Osteoblast (primary cell): ENCODE measurements at regions not wholly inside any gene's neighbourhood (a gene's known extent, or its start where the extent isn't known, plus 50 kb on each side); places are given as distances from the start of the nearest gene placed in this dataset.

Experiments
- DNase-seq: peaks from one replicate; pipeline ENCODE4 v3.0.0; 2011; ENCODE audit warnings: low spot score, mixed read lengths; ENCODE audit not compliant: insufficient read length; ENCODE audit errors: missing footprints
- H2AFZ ChIP-seq: 2 replicates; pipeline ENCODE4 v1.6.0; 2011; ENCODE audit warnings: mild to moderate bottlenecking, low read length
- H3K27ac ChIP-seq: 2 replicates; pipeline ENCODE4 v1.5.1; 2011; ENCODE audit warnings: mild to moderate bottlenecking, low read depth, low read length, moderate library complexity
- H3K27me3 ChIP-seq: 2 replicates; pipeline ENCODE4 v1.6.0; 2012; ENCODE audit warnings: mild to moderate bottlenecking, control low read depth, inconsistent platforms, low read length, moderate library complexity; ENCODE audit not compliant: insufficient read depth
- H3K36me3 ChIP-seq: 2 replicates; pipeline ENCODE4 v1.5.1; 2011; ENCODE audit warnings: mild to moderate bottlenecking, low read length, control low read depth, moderate library complexity; ENCODE audit not compliant: insufficient read depth
- H3K4me1 ChIP-seq: 2 replicates; pipeline ENCODE4 v1.5.1; 2011; ENCODE audit warnings: mild to moderate bottlenecking, low read length, control low read depth, moderate library complexity; ENCODE audit not compliant: insufficient read depth
- H3K4me2 ChIP-seq: 2 replicates; pipeline ENCODE4 v1.6.0; 2011; ENCODE audit warnings: mild to moderate bottlenecking, low read length; ENCODE audit not compliant: insufficient read depth
- H3K4me3 ChIP-seq: fragments of 200-600 bp; sonication (generic); 3 replicates; pipeline ENCODE4 v1.5.1; 2012; ENCODE audit warnings: mild to moderate bottlenecking, low read length, inconsistent platforms; ENCODE audit not compliant: insufficient read depth
- H3K79me2 ChIP-seq: 2 replicates; pipeline ENCODE4 v1.6.0; 2012; ENCODE audit warnings: mild to moderate bottlenecking, low read length, control low read depth, inconsistent platforms; ENCODE audit not compliant: insufficient read depth
- H3K9me3 ChIP-seq: 2 replicates; pipeline ENCODE4 v1.5.1; 2011; ENCODE audit warnings: low read depth, low read length, control low read depth
- H4K20me1 ChIP-seq: 2 replicates; pipeline ENCODE4 v1.6.0; 2012; ENCODE audit warnings: mild to moderate bottlenecking, low read length, control low read depth; ENCODE audit not compliant: insufficient read depth
- TF ChIP-seq, protein P1 (sequence below): IDR thresholded peaks from 2 replicates; pipeline ENCODE4 v1.5.1; 2011; ENCODE audit warnings: mild to moderate bottlenecking, low read depth, low read length, moderate library complexity; ENCODE audit errors: extremely low read depth

DNA sequence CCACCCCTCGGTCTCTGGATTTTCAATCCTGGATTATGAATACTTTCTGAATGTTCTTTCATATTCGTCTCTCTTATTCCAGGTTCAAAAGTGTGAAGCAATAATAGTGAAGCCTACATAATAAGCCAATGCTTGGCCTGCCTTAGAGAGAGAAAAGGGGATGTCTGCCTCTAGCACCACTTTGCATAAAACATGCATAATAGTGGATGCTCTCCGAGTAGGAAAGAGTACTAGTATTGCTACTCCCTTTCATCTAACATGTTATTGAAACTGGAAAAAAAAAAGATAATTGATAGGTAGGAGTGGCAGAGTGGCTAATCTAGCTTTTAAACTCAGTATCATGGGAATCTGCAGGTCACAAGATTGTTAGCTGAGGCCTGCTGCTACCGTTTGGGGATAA lies 158.1 kb downstream of the SPATA31D1 start:
- Histone ChIP-seq H3K36me3 (no peaks in the 10 kb centered on the region), H3K4me3 (no peak overlapping the region), H3K4me2 (no peak overlapping the region), H3K4me1 (peaks cover 28% of the 10 kb centered on the region), H3K79me2 (no peaks in the 10 kb centered on the region), H3K27me3 (no peaks in the 10 kb centered on the region), H4K20me1 (no peaks in the 10 kb centered on the region), H2AFZ (no peak overlapping the region), H3K9me3 (no peaks in the 10 kb centered on the region), H3K27ac (no peak overlapping the region)
- DNase-seq = no peak
- TF ChIP-seq, protein P1, sequence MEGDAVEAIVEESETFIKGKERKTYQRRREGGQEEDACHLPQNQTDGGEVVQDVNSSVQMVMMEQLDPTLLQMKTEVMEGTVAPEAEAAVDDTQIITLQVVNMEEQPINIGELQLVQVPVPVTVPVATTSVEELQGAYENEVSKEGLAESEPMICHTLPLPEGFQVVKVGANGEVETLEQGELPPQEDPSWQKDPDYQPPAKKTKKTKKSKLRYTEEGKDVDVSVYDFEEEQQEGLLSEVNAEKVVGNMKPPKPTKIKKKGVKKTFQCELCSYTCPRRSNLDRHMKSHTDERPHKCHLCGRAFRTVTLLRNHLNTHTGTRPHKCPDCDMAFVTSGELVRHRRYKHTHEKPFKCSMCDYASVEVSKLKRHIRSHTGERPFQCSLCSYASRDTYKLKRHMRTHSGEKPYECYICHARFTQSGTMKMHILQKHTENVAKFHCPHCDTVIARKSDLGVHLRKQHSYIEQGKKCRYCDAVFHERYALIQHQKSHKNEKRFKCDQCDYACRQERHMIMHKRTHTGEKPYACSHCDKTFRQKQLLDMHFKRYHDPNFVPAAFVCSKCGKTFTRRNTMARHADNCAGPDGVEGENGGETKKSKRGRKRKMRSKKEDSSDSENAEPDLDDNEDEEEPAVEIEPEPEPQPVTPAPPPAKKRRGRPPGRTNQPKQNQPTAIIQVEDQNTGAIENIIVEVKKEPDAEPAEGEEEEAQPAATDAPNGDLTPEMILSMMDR = no peak

DNA sequence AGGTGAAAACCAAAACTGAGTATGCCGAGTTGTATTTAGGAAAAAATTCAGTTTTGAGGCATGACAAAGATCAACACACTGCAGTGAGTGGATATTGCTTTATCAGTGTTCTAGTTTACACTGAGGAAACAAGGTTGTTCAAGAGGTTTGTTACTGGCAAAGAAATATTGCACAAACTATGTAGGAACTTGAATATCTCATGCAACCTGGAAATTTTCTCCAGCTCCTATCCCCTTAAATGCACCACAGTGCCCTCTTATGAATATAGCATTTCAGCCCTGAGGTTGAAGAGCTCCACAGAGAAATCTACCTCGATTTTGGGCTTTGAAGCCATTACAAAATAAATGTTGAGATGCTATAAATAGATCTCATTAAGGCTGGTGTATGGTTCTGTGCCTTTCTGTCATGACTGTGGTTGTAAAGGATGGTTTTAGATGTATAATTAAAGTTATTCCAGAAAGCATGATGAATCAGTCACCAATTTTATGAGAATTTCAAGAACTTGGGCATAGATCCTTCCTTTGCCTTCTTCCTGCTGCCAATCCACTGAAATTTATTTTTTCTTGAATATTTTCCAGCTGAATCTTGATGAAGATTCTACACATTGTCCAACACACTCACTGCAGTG lies 159.3 kb downstream of the SPATA31D1 start:
- Histone ChIP-seq H3K4me1 (peaks cover 34% of the 10 kb centered on the region), H3K36me3 (no peaks in the 10 kb centered on the region), H2AFZ (no peak overlapping the region), H3K9me3 (no peaks in the 10 kb centered on the region), H3K27me3 (no peaks in the 10 kb centered on the region), H3K4me3 (no peak overlapping the region), H3K4me2 (peak overlapping the region; percentile 54), H3K27ac (peak overlapping the region; percentile 52), H3K79me2 (no peaks in the 10 kb centered on the region), H4K20me1 (no peaks in the 10 kb centered on the region)
- DNase-seq = no peak
- TF ChIP-seq, protein P1 = no peak

DNA sequence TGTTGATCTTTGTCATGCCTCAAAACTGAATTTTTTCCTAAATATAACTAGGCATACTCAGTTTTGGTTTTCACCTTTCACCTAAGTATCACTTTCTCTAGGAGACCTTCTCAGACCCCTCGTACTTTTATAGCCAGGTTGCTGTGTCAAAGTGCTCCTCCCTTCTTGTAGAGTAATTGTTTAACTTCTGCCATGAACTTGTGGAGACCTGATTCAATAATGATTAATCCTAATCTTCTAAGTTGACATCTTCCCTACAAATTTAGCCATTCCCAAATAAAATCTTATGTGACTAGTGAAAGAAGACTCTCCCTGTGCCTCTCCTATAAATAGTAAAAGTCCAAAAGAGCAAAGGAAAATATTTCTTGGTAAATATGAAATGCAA lies 159.8 kb downstream of the SPATA31D1 start:
- Histone ChIP-seq H4K20me1 (no peaks in the 10 kb centered on the region), H3K27me3 (no peaks in the 10 kb centered on the region), H3K4me2 (peak overlapping the region; percentile 54), H3K4me1 (peaks cover 34% of the 10 kb centered on the region), H3K79me2 (no peaks in the 10 kb centered on the region), H2AFZ (no peak overlapping the region), H3K9me3 (no peaks in the 10 kb centered on the region), H3K36me3 (no peaks in the 10 kb centered on the region), H3K4me3 (no peak overlapping the region), H3K27ac (peak overlapping the region; percentile 52)
- TF ChIP-seq, protein P1 = no peak
- DNase-seq = no peak

DNA sequence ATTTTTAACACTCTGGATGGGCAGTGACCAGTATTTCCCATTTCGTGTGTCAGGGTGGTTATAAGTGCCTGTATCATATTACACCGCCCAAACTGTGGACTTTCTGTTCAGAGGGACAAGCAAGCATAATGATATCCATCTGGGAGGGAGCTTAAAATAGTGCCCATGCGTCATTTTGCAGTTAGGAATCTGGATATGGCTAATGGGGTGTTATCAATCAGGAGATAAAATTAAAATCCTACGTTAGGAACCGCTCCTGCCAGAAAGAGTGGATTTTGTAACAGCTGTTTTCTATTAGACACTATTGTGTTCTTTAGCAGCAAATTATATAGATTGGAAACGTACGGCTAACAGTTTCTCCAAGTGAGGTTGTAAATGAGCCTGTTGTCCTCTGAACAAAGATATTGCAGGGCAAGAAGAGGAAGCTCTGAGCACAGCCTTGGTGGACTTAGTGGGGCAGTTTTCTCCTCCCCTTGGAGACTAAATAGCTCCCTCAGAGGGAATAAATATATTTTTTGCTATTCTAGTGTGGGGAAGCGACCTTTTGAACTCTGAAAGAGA lies 160.4 kb downstream of the SPATA31D1 start:
- H3K27me3 ChIP-seq = no peaks in the 10 kb centered on the region
- H3K4me2 ChIP-seq = peak overlapping the region; percentile 54

More for the DNA sequence above, 160.4 kb downstream of the SPATA31D1 start:
- TF ChIP-seq, protein P1 = no peak
- H3K27ac ChIP-seq = peak overlapping the region; percentile 52
- no peak for DNase-seq
- no peaks in the 10 kb centered on the region for H3K36me3 ChIP-seq
- H3K4me3 ChIP-seq = peak overlapping the region; percentile 1
- H2AFZ ChIP-seq = peak overlapping the region; percentile 13
- H4K20me1 ChIP-seq = no peaks in the 10 kb centered on the region
- H3K9me3 ChIP-seq = no peaks in the 10 kb centered on the region
- H3K4me1 ChIP-seq = peaks cover 34% of the 10 kb centered on the region
- no peaks in the 10 kb centered on the region for H3K79me2 ChIP-seq
